Keratinocyte (primary cell): ENCODE measurements at regions not wholly inside any gene's neighbourhood (a gene's known extent, or its start where the extent isn't known, plus 50 kb on each side); places are given as distances from the start of the nearest gene placed in this dataset.

Experiments used
- DNase-seq: peaks from one replicate; pipeline ENCODE4 v3.0.0-alpha.2; 2011; ENCODE audit warnings: low read depth, missing footprints, low spot score
- FAIRE-seq: peaks from 2 replicates; lab custom pipeline; 2011; peaks lifted over from hg19 to GRCh38; lab: Jason Lieb, UNC
- H2AFZ ChIP-seq: 2 replicates; pipeline ENCODE4 v1.6.0; 2012; ENCODE audit warnings: low read length, control low read depth, inconsistent platforms; ENCODE audit not compliant: control insufficient read depth
- H3K27ac ChIP-seq: 2 replicates; pipeline ENCODE4 v1.5.1; 2011; ENCODE audit warnings: low read length; ENCODE audit not compliant: control insufficient read depth, insufficient read depth
- H3K27me3 ChIP-seq: 3 replicates; pipeline ENCODE4 v1.6.0; 2011; ENCODE audit warnings: low read length; ENCODE audit not compliant: control insufficient read depth, insufficient read depth; ENCODE audit errors: extremely low read depth
- H3K36me3 ChIP-seq, 2 experiments: 2 replicates in 1 of 2; 3 replicates in 1 of 2; pipeline ENCODE4 v1.5.1; 2011; ENCODE audit warnings: low read length in 2 of 2, mild to moderate bottlenecking in 1 of 2; ENCODE audit not compliant: control insufficient read depth in 2 of 2, insufficient read depth in 2 of 2; ENCODE audit errors: extremely low read depth in 1 of 2
- H3K4me1 ChIP-seq: 3 replicates; pipeline ENCODE4 v1.5.1; 2011; ENCODE audit warnings: low read length; ENCODE audit not compliant: control insufficient read depth, insufficient read depth; ENCODE audit errors: extremely low read depth
- H3K4me2 ChIP-seq: 3 replicates; pipeline ENCODE4 v1.6.0; 2011; ENCODE audit warnings: low read depth, low read length; ENCODE audit not compliant: control insufficient read depth, insufficient read depth; ENCODE audit errors: extremely low read depth
- H3K4me3 ChIP-seq, 3 experiments: fragments of 200-600 bp in 1 of 3; sonication (generic) in 1 of 3; 2 replicates in 2 of 3; 3 replicates in 1 of 3; pipeline ENCODE4 v1.5.1; 2011 to 2016; ENCODE audit warnings: low read length in 3 of 3, mild to moderate bottlenecking in 3 of 3, control low read depth in 2 of 3, inconsistent platforms in 1 of 3, low read depth in 1 of 3, mixed read lengths in 1 of 3, mixed run types in 1 of 3, moderate library complexity in 1 of 3; ENCODE audit not compliant: control insufficient read depth in 2 of 3, insufficient read depth in 2 of 3; ENCODE audit errors: extremely low read depth in 1 of 3
- H3K79me2 ChIP-seq: 2 replicates; pipeline ENCODE4 v1.6.0; 2012; ENCODE audit warnings: low read length; ENCODE audit not compliant: control insufficient read depth, insufficient read depth
- H3K9ac ChIP-seq: 3 replicates; pipeline ENCODE4 v1.6.0; 2011; ENCODE audit warnings: low read length; ENCODE audit not compliant: control insufficient read depth, insufficient read depth; ENCODE audit errors: extremely low read depth
- H3K9me1 ChIP-seq: 3 replicates; pipeline ENCODE4 v1.6.0; 2011; ENCODE audit warnings: low read length; ENCODE audit not compliant: control insufficient read depth, insufficient read depth; ENCODE audit errors: extremely low read depth
- H3K9me3 ChIP-seq: 2 replicates; pipeline ENCODE4 v1.5.1; 2012; ENCODE audit warnings: low read depth, low read length; ENCODE audit not compliant: control insufficient read depth
- H4K20me1 ChIP-seq: 3 replicates; pipeline ENCODE4 v1.6.0; 2011; ENCODE audit warnings: low read length; ENCODE audit not compliant: control insufficient read depth, insufficient read depth; ENCODE audit errors: extremely low read depth
- EZH2 ChIP-seq: IDR thresholded peaks from one replicate; pipeline ENCODE4 v1.6.1; 2012; ENCODE audit warnings: inconsistent platforms, mild to moderate bottlenecking, low read length, moderate library complexity
- dilution Hi-C: fragments of 300-500 bp; cut with MboI; formaldehyde crosslinking; loops from one replicate; pipeline ENCODE4 v1.7.0; 2020; ENCODE audit warnings: low sequenced_read_pairs; ENCODE audit not compliant: extremely low pct_ligation_motif_present
- TF ChIP-seq, protein P1 (sequence below), 3 experiments: IDR thresholded peaks in 1 of 3; conservative IDR thresholded peaks in 1 of 3; optimal IDR thresholded peaks in 1 of 3; 2 replicates in 2 of 3; 3 replicates in 1 of 3; pipeline versions ENCODE3 to v1.5.1; 2011; ENCODE audit warnings: low read length in 3 of 3, mild to moderate bottlenecking in 3 of 3, moderate library complexity in 2 of 3, control low read depth in 1 of 3, inconsistent platforms in 1 of 3; ENCODE audit not compliant: insufficient read depth in 2 of 3; ENCODE audit errors: extremely low read depth in 1 of 3

- no peaks in the 10 kb centered on the region for H3K9me3 ChIP-seq
- no peak overlapping the region for H3K9ac ChIP-seq
- no peak for DNase-seq
- no peaks in the 10 kb centered on the region for H3K79me2 ChIP-seq
- no peak overlapping the region for H3K4me2 ChIP-seq
- H3K4me3 ChIP-seq, result no peak overlapping the region
- no peaks in the 10 kb centered on the region for H4K20me1 ChIP-seq
- no peaks in the 10 kb centered on the region for H3K36me3 ChIP-seq
- no peak overlapping the region for H2AFZ ChIP-seq
- H3K9me1 ChIP-seq, result no peaks in the 10 kb centered on the region
- H3K27me3 ChIP-seq, result peaks cover 6% of the 10 kb centered on the region
- TF ChIP-seq, protein P1, sequence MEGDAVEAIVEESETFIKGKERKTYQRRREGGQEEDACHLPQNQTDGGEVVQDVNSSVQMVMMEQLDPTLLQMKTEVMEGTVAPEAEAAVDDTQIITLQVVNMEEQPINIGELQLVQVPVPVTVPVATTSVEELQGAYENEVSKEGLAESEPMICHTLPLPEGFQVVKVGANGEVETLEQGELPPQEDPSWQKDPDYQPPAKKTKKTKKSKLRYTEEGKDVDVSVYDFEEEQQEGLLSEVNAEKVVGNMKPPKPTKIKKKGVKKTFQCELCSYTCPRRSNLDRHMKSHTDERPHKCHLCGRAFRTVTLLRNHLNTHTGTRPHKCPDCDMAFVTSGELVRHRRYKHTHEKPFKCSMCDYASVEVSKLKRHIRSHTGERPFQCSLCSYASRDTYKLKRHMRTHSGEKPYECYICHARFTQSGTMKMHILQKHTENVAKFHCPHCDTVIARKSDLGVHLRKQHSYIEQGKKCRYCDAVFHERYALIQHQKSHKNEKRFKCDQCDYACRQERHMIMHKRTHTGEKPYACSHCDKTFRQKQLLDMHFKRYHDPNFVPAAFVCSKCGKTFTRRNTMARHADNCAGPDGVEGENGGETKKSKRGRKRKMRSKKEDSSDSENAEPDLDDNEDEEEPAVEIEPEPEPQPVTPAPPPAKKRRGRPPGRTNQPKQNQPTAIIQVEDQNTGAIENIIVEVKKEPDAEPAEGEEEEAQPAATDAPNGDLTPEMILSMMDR (optimal IDR thresholded peaks at IDR 0.05 in 1 of 3, IDR thresholded peaks at IDR 0.05 in 1 of 3, conservative IDR thresholded peaks at IDR 0.05 in 1 of 3; ENCODE audit: extremely low read depth in 1 of 3, insufficient read depth in 2 of 3, low read length in 3 of 3), result no peak
- no peak for TF ChIP-seq EZH2
- peaks cover 9% of the 10 kb centered on the region for H3K4me1 ChIP-seq
- no peak overlapping the region for H3K27ac ChIP-seq
- FAIRE-seq, result no peak
- dilution Hi-C loops, result no loop called here
Measured at GRCh38 chr2:235398321-235398720, 95.5 kb upstream of the AGAP1 start.

- Histone ChIP-seq H3K27ac (no peak overlapping the region), H3K4me3 (no peak overlapping the region), H2AFZ (no peak overlapping the region), H4K20me1 (no peaks in the 10 kb centered on the region), H3K9me1 (no peaks in the 10 kb centered on the region), H3K36me3 (no peaks in the 10 kb centered on the region), H3K4me2 (no peak overlapping the region), H3K79me2 (no peaks in the 10 kb centered on the region), H3K9me3 (no peaks in the 10 kb centered on the region), H3K9ac (no peak overlapping the region), H3K27me3 (peaks cover 6% of the 10 kb centered on the region), H3K4me1 (no peaks in the 10 kb centered on the region)
- no peak for DNase-seq
- dilution Hi-C loops, result no loop called here
- no peak for FAIRE-seq
- no peak for TF ChIP-seq EZH2
- TF ChIP-seq, protein P1 (optimal IDR thresholded peaks at IDR 0.05 in 1 of 3, IDR thresholded peaks at IDR 0.05 in 1 of 3, conservative IDR thresholded peaks at IDR 0.05 in 1 of 3; ENCODE audit: extremely low read depth in 1 of 3, insufficient read depth in 2 of 3, low read length in 3 of 3), result no peak
Measured at GRCh38 chr2:235399895-235400294, 93.9 kb upstream of the AGAP1 start.
